HUDEP-2 (cell line): ENCODE measurements at regions not wholly inside any gene's neighbourhood (a gene's known extent, or its start where the extent isn't known, plus 50 kb on each side); places are given as distances from the start of the nearest gene placed in this dataset.
"Not testable (repeated sequence)": the region's sequence is repeated elsewhere in the genome, so short reads cannot be mapped to it uniquely, and the experiment has no call there.

Experiments used
- DNase-seq, 76 experiments: peaks; one replicate each; lab custom pipeline; 2025; ENCODE audit not compliant: unreplicated experiment in 76 of 76; lab: John Stamatoyannopoulos, UW

DNA sequence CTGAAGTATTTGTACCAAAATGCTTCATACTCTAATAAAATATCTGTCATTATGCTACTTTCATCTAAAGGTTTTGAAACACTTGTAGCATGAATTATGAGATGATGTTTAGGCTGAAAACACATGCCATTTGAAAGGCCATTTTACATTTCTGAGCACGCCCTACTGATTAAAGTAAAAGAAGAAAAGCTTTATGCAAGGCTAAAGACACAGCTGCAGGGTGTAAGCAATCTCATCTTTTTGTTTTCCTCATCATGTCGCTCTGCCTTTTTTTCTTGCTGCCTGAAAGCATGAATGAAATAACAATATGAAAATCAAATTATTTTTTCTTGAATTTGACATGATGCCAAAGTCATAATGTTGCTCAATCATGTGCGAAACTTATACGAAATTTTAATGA is 148.6 kb upstream of the ARG1 start:
- DNase-seq = no peak

DNA sequence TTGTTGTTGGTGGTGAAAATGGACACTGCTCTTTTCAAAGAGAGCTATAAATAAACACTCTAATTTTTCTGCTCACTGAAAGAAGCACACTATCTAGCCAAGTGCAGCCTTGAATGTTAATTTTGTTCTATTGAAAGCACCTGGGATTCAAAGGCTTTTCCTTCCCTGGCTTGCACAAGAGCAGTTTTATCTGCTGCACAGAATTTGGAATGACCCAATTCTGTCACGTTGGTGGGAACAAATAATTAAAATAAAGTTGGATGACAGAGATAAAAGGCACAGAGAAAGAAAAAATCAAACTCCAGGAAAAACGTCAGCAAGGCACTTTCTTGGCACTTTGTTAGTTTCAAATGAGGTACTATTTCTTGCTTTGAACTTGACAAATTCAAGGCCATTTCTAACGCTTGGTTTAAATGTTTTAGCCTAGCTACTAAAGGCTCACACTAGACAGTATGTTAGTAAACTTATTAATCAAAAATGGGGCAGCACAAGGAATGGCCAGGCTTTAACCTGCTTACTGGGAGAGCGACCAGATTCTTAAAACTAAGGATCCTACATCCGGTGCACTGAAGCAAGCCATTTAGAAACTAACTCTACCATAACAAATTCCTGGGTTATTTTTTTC is 145.5 kb upstream of the ARG1 start:
- DNase-seq = no peak

DNA sequence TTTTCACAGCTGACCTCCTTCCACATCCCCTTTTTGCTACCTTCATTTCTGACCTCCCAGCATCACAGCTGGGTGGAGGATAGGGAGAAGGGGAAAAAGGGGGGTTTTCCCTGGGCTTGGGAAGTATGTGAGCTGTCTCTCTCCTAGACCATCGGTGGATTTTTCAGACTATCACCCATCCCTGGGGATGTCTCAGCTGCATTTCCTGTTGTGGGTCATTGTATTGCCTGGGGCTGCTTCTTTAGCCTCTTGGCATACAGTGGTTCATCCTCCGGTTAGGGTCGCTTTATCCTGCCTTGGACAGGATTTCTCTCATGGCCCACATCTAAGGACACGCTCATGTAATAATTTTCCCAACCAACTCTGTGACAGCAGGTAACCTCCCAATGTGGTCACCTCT is 142.5 kb upstream of the ARG1 start:
- DNase-seq = no peak

DNA sequence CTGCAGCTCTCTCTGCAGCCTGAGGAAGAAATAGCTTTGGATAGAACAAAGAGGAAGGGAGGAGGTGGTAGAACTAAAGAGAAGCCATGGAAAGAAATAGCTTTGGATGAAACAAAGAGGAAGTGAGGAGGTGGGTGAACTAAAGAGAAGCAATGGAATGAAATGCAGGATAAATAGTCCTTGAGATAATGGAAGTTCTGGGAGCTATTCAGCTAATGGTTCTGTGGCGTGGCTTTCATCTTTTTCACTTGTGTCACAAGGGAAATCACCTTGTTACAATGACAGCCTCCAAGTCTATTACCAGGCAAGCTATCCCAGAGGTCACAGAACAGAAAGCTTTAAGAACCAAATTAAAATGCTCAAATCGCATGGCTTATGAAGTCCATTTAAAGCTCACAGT is 141.3 kb upstream of the ARG1 start:
- no peak for DNase-seq

- no peak for DNase-seq
Measured at GRCh38 chr6:131433927-131434326, 139.1 kb upstream of the ARG1 start.

DNA sequence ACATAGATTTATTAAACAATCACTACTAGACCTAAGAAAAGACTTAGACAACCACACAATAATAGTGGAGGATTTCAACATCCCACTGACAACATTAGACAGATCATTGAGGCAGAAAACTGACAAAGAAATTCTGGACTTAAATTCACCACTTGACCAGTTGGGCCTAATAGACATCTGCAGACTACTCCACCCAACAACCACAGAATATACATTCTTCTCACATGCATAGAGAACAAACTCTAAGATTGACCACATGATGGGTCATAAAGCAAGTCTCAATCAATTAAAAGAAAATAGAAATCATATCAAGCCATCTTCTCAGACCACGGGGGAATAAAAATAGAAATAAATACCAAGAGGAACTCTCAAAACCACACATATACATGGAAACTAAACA is 136.7 kb upstream of the ARG1 start:
- no peak for DNase-seq

- no peak for DNase-seq
Measured at GRCh38 chr6:131443014-131443413, 130.0 kb upstream of the ARG1 start.

- no peak for DNase-seq
Measured at GRCh38 chr6:131443514-131443913, 129.5 kb upstream of the ARG1 start.

- DNase-seq = not testable (repeated sequence)
Measured at GRCh38 chr6:131445356-131445755, 127.7 kb upstream of the ARG1 start.

DNA sequence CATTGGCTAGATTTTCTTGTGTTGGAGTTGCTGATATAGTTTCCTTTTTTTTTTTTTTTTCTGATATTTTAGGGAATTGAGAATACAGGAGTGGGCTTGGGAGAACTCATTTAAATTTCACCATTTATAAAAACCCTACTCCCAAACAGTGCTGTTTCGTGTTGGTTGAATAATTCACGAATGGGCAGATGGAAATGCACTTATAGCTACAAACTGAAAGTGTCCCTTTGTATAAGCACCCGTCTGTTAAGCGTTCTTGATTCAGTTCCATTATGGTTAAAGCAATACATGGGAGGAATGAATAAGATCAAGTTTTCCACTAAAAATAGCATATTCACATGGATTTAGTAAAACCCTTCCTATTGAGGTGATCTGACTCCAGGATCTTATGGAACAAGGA is 122.2 kb upstream of the ARG1 start:
- DNase-seq = no peak

GRCh38 chr6:131451321-131452144 is 121.5 kb upstream of the ARG1 start:
- no peak for DNase-seq

DNA sequence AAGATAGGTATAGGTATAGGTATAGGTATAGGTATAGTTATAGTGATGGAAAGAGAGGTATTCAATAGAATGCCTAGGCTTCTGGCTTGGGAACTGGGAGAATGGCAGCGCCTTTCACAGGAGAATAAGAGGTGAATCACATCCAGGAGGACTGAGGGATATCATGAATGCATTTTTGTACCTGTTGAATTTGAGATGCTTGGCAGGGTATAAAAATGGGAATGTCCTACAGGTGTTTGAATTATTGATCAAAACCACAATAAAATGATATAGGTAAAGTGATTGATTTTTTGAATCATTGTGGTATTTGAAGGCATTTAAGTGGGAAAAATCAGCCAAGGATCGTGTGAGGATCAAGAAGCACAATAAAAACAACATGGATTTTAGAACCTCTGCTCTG is 119.2 kb upstream of the ARG1 start:
- DNase-seq = no peak

- DNase-seq = no peak
Measured at GRCh38 chr6:131456565-131456964, 116.5 kb upstream of the ARG1 start.

DNA sequence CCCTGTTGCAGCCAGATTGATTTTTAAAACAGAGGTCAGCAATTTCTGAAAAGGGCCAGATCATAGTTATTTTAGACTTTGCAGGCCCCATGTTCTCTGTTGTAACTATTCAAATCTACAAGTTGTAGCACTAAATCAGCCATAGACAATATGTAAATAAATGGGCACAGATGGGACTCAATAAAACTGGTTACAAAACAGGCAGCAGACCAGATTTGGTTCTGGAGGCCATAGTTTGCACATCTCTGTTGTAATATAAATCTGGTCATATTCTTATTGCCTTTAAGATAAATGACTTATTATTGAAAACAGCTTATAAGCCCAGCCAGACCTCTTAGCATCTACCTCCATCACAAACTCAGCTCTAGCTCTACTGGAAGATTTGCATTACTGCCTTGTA is 114.0 kb upstream of the ARG1 start:
- no peak for DNase-seq

- no peak for DNase-seq
Measured at GRCh38 chr6:131460614-131461000, 112.4 kb upstream of the ARG1 start.

GRCh38 chr6:131469130-131469529 is 103.9 kb upstream of the ARG1 start:
- no peak for DNase-seq

DNA sequence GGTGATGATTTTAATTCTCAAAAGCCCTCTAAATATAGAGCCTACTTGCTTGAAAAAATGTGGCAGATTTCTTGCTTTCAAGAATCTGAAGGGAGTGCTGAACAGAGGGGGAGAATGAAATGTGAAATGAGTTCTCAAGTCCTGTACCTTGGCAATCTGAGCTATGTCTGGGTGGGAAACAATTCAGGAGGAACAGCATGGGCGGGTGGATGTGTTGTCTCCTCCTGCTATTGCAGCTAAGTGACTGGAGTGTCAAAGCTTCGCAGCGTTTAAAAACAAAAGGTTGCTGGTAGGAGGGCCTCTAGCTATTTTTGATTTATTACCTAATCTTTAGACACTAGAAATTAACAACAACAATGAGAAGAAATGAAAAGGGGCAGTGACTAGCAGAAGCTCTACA is 102.5 kb upstream of the ARG1 start:
- DNase-seq = no peak

- no peak for DNase-seq
Measured at GRCh38 chr6:131471331-131471730, 101.7 kb upstream of the ARG1 start.

GRCh38 chr6:131473303-131473702 is 99.7 kb upstream of the ARG1 start:
- DNase-seq = not testable (repeated sequence)

DNA sequence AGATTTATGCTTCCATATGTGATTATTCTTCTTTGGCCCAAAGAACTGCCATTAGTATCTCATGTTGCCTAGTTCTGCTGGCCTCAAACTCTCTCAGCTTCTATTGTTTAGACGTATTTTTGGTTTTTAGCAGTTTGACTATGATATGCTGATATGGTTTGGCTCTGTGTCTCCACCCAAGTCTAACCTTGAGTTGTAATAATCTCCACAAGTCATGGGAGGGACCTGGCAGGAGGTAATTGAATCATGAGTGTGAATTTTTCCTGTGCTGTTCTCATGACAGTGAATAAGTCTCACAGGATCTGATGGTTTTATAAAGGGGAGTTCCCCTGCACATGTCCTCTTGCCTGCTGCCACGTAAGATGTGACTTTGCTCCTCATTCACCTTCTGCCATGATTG is 96.7 kb upstream of the ARG1 start:
- DNase-seq = peak in 5 of 76 experiments; percentile 3 to 31 (median 24)

DNA sequence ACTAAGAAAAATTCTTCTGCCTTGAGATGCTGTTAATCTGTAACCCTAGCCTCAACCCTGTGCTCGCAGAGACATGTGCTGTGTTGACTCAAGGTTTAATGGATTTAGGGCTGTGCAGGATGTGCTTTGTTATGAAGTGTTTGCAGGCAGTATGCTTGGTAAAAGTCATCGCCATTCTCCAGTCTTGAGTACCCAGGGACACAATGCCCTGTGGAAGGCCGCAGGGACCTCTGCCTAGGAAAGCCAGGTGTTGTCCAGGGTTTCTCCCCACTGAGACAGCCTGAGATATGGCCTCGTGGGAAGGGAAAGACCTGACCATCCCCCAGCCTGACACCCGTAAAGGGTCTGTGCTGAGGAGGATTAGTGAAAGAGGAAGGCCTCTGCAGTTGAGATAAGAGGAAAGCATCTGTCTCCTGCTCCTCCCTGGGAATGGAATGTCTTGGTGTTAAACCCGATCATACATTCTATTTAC is 94.2 kb upstream of the ARG1 start:
- not testable (repeated sequence) for DNase-seq

DNA sequence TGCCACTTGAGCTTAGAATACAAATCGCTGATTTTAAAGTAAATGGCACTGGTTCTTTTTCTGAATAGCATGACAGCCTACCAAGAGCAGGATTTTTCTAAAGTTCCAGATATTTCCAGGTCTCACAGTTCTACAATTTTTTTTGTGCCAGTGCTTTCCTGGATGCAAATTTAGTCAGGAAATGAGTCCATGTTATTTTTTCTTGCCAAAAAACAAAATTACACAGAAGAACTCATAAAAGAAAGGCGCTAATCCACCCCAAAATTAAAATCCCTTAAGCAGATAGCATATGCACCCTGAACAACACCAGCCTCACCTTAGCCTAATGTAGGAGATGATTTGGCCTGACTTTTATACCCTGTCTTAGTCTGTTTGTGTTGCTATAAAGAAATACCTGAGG is 86.4 kb upstream of the ARG1 start:
- DNase-seq = no peak
